RWPE1 (cell line): ENCODE measurements at regions not wholly inside any gene's neighbourhood (a gene's known extent, or its start where the extent isn't known, plus 50 kb on each side); places are given as distances from the start of the nearest gene placed in this dataset.
"Not testable (repeated sequence)": the region's sequence is repeated elsewhere in the genome, so short reads cannot be mapped to it uniquely, and the experiment has no call there.

ENCODE experiments used
- CTCF ChIA-PET: fragments of 350-600 bp; sonication (Branson Sonifier 250); formaldehyde crosslinking; extraction: SDS; loops from one replicate; lab custom pipeline; 2021; lab: Yijun Ruan, JAX
- POLR2A ChIA-PET: fragments of 400-600 bp; formaldehyde crosslinking; extraction: SDS; loops from one replicate; lab custom pipeline; 2020; ENCODE audit warnings: antibody characterized with exemption; ENCODE audit not compliant: low non-redundant PET; lab: Yijun Ruan, JAX
- DNase-seq: peaks from one replicate; pipeline ENCODE4 v3.0.0; 2012; ENCODE audit warnings: low spot score
- H3K27ac ChIP-seq: fragments of 450-650 bp; 2 replicates; pipeline ENCODE4 v1.5.1; 2017
- TF ChIP-seq, protein P1 (sequence below): fragments of 450-650 bp; conservative IDR thresholded peaks from 2 replicates; pipeline ENCODE4 v1.5.1; 2017; ENCODE audit warnings: low read depth, mild to moderate bottlenecking

DNA sequence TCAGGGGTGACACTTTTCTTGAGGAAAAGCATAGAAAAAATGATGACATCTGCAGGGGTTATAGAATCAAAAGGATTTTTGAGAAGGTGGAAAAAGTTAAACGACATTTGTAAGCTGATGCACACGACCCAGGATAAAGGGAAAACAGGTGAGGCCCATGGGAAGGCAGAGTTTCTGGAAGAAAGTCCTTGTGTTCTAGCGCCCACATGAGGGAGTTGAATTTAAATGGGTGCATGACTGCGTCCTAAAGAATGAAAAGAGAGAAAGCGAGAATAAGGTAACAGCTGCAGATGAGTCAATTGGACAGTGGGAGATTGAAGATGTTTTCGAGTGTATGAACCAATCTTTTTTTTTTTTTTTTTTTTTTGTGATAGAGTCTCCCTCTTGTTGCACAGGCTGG, 158.1 kb downstream of the GALR1 start:
- CTCF ChIA-PET = no interaction called here
- no peak for DNase-seq
- TF ChIP-seq, protein P1, sequence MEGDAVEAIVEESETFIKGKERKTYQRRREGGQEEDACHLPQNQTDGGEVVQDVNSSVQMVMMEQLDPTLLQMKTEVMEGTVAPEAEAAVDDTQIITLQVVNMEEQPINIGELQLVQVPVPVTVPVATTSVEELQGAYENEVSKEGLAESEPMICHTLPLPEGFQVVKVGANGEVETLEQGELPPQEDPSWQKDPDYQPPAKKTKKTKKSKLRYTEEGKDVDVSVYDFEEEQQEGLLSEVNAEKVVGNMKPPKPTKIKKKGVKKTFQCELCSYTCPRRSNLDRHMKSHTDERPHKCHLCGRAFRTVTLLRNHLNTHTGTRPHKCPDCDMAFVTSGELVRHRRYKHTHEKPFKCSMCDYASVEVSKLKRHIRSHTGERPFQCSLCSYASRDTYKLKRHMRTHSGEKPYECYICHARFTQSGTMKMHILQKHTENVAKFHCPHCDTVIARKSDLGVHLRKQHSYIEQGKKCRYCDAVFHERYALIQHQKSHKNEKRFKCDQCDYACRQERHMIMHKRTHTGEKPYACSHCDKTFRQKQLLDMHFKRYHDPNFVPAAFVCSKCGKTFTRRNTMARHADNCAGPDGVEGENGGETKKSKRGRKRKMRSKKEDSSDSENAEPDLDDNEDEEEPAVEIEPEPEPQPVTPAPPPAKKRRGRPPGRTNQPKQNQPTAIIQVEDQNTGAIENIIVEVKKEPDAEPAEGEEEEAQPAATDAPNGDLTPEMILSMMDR = no peak
- H3K27ac ChIP-seq = no peak overlapping the region
- POLR2A ChIA-PET = no interaction called here

DNA sequence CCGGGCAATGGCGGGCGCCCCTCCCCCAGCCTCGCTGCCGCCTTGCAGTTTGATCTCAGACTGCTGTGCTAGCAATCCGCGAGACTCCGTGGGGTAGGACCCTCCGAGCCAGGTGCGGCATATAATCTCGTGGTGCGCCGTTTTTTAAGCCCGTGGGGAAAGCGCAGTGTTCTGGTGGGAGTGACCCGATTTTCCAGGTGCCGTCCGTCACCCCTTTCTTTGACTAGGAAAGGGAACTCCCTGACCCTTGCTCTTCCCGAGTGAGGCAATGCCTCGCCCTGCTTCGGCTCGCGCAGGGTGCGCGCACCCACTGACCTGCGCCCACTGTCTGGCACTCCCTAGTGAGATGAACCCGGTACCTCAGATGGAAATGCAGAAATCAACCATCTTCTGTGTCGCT, 171.9 kb downstream of the GALR1 start:
- DNase-seq, CTCF ChIA-PET, H3K27ac ChIP-seq, POLR2A ChIA-PET: not testable (repeated sequence)

DNA sequence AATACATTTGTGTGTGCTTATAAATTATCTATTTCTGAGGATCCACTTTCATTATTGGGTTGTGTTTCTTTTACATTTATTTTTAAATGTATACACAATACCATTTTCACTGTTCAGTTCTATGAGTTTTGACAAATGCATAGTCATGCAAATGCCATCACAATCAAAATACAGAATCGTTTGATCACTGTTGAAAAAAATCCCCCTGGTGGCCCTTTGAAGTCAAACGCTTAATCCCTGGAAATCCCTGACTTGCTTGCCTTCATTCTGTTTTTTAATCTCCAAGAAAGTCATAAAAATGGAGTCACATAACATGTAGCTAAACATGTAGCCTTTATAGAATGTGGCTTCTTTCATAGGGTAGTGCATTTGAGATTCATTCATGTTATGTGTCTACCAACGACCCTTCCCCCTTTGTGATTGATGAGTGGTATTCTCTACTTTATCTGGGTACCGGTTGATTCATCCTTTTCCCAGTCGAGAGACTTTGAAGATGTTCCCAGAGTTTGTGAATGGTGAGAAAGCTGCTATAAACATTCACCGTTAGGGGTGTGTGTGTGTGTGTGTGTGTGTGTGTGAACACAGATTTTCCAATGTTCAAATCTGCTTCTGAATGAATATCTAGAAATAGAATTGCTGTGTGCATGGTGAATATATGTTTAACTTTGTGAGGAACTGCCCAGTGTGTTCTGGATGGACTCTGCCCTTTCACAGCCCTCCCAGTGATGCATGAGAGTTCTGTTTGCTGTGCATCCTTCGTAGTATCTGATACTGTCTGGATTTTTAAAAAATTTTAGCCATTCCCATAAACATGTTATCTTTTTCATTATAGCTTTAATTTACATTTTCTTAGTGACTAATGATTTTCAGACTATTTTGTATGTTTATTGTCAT, 173.6 kb downstream of the GALR1 start:
- TF ChIP-seq, protein P1 = no peak
- ChIA-PET POLR2A (no interaction called here), CTCF (no interaction called here)
- H3K27ac ChIP-seq = no peak overlapping the region
- DNase-seq = no peak

DNA sequence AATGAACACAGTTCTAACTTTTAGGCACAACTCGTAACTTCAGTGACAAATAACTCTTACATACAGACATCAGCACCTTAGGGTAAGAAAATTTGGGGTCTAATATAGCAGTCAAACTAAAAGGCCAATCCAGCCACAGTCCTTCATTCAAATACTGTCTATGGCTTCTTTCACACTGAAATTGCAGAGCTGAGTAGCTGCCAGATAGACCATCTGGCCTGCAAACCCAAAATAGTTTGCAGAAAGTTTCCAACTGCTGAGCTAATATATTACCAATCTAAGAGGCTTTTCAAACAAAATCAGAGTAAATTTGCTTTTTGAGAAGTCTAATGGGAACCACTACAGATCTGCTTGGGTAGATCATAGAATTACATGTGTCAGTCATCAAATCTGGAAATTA, 183.4 kb downstream of the GALR1 start:
- TF ChIP-seq, protein P1 = no peak
- no peak overlapping the region for H3K27ac ChIP-seq
- CTCF ChIA-PET = no interaction called here
- POLR2A ChIA-PET = no interaction called here
- DNase-seq = no peak

DNA sequence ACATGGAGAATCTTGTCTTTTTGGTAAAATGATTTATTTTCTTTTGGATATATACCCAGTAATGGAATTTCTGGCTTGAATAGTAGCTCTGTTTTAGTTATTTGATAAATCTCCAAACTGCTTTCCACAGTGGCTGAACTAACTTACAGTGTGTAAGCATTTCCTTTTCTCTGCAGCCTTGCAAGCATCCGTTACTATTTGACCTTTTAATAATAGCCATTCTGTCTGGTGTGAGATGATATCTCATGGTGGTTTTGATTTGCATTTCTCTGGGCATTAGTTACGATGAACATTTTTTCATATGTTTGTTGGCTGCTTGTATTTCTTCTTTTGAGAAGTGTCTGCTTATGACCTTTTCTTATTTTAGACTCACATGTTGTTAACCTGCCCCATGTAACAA, 190.2 kb downstream of the GALR1 start:
- H3K27ac ChIP-seq = no peak overlapping the region
- ChIA-PET POLR2A (no interaction called here), CTCF (no interaction called here)
- no peak for DNase-seq
- TF ChIP-seq, protein P1 = no peak

DNA sequence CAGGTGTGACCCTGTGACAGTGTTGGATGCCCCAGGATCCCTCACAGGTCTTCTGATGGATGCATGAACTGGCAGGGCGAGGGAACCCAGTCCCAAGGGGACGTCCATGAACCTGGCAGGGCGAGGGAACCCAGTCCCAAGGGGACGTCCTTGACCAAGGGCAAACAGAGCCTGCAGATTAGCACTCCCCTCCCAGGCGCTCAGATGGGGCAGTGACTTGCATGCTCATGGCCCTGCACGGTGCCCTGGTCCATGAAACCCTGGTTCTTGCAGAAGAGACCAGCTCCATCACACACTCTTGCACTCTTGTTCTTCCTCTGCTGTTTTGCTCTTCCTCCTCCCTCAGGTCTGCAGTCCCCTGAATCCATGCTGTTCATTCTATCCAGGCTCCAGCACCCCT, 192.7 kb downstream of the GALR1 start:
- ChIA-PET CTCF (no interaction called here), POLR2A (no interaction called here)
- TF ChIP-seq, protein P1 = no peak
- H3K27ac ChIP-seq = no peak overlapping the region
- no peak for DNase-seq

DNA sequence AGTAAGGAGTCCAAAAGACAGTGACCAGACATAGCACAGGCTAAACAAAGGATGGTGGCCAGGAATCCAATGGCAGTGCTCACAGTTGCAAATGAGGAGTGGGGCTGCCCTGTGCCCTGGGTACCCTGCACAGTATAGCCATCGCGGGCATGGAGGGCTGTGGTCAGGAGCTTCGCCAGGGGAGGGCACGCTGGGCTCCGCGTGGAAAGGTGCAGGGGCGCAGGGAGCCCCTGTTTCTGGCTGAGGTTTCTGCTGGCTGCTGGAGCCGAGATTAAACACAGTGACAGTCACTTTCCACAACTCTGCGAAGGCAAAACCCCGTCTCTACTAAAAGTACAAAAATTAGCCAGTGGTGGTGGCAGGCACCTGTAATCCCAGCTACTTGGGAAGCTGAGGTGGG, 194.7 kb downstream of the GALR1 start:
- ChIA-PET CTCF (no interaction called here), POLR2A (no interaction called here)

More for the DNA sequence above, 194.7 kb downstream of the GALR1 start:
- DNase-seq = no peak
- no peak overlapping the region for H3K27ac ChIP-seq
- TF ChIP-seq, protein P1 = no peak
